NCI-H1930 (cell line): ENCODE measurements at regions not wholly inside any gene's neighbourhood (a gene's known extent, or its start where the extent isn't known, plus 50 kb on each side); places are given as distances from the start of the nearest gene placed in this dataset.
A peak's percentile ranks its signal among the peaks of the same experiment; 100 is the strongest.
"Not testable (repeated sequence)": the region's sequence is repeated elsewhere in the genome, so short reads cannot be mapped to it uniquely, and the experiment has no call there.

ENCODE experiments used
- DNase-seq, 2 experiments: peaks; one replicate each; lab custom pipeline; 2025; lab: John Stamatoyannopoulos, UW

GRCh38 chr7:106713452-106713851 lies 52.5 kb upstream of the CCDC71L start:
- DNase-seq, result not testable (repeated sequence)

DNA sequence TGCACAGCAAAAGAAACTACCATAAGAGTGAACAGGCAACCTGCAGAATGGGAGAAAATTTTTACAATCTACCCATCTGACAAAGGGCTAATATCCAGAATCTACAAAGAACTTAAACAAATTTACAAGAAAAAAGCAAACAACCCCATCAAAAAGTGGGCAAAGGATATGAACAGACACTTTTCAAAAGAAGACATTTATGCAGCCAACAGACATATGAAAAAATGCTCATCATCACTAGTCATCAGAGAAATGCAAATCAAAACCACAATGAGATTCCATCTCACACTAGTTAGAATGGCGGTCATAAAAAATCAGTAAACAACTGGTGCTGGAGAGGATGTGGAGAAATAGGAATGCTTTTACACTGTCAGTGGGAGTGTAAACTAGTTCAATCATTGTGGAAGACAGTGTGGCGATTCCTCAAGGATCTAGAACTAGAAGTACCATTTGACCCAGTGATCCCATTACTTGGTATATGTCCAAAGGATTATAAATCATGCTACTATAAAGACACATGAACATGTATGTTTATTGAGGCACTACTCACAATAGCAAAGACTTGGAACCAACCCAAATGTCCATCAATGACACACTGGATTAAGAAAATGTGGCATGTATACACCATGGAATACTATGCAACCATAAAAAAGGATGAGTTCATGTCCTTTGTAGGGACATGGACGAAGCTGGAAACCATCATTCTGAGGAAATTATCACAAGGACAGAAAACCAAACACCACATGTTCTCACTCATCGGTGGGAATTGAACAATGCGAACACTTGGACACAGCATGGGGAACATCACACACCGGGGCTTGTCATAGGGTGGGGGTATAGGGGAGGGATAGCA lies 53.9 kb upstream of the CCDC71L start:
- not testable (repeated sequence) for DNase-seq

- DNase-seq, result no peak
Measured at GRCh38 chr7:106715730-106716129, 54.8 kb upstream of the CCDC71L start.

- DNase-seq, result no peak
Measured at GRCh38 chr7:106717254-106717954, 56.4 kb upstream of the CCDC71L start.

DNA sequence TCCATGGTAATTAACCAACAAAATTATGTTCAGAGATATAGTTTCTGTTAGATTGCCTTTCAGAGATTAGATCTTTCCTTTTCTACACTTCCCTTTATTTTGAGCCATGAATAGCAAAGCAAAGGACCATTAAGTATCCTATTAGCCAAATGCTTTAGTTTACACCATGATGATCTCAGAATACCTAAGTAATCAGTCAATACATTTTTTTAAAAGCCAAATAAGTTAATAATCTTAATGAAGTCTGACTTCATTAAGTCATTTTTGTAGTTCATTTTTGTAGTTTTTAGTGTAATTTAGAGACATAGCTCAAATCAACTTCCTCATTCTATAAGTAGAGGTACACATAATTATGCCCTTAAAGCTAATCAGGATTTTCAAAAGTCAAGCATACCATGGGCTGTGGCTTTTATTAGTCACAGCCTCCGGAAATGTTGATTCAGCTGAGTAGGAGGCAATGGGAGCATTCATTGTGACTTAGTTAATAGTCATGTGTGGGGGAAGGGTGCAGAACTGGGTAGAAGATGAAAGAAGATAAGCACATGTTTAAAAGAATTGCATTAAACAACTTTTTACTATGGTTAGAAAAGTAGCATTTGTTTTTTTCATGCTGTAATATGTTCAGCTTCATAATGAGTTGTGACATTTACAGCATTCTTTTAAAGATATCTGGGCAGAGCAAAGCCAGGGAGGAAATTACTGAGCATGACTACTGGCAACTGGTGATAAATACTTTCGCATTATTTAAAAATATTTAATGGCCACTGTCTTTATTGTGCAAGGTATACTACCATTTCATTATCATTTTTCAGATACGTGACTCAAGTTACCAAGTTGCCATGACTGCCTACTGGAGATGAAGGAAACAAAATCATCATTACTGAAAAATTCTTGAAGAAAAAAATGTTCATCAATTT lies 57.3 kb upstream of the CCDC71L start:
- no peak for DNase-seq

GRCh38 chr7:106720641-106721040 lies 59.7 kb upstream of the CCDC71L start:
- no peak for DNase-seq

DNA sequence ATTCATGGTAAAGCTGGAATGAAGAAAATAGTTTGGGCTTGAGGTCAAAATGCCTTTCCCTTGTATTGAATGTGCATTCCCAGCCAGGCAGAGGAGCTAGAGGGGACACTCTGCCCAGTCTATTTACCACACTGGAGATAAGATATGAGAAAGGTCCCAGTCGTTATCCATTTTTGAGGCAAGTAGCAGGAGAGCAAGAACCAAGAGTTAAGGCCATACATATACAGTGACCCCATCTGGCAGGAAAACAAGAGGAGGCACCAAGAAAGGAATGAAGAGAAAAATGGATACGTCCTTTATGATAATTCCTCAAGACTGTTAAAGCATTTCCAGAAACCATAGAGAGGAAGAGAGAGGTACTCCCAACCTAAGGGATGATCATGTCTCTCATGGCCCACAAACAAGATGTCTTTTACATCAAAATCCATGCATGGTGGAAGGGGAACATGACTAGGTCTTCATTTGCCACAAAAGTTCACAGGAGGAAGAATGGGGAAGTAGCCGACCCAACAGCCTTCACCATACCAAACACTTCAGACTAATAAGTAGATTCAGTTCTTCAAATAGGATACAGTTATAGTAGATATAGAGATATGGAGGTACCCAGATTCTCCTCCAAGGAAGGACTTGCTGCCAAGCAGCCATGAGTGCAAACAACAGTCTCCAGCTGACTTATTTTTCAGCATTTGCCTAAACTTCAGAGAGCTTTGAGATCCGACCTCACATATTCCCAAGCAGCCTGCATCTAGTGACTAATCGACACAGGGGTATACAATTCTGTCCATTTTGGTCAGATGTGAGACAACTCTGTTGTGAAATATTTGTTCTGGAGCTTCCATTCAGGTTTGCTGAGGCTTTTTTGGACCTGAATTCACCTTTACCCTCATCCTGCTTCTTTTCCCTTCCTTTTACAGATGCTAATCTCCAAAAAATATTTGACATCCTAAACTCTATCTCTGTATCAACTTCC lies 61.1 kb upstream of the CCDC71L start:
- DNase-seq, result no peak

- DNase-seq, result no peak
Measured at GRCh38 chr7:106723398-106723797, 62.4 kb upstream of the CCDC71L start.

DNA sequence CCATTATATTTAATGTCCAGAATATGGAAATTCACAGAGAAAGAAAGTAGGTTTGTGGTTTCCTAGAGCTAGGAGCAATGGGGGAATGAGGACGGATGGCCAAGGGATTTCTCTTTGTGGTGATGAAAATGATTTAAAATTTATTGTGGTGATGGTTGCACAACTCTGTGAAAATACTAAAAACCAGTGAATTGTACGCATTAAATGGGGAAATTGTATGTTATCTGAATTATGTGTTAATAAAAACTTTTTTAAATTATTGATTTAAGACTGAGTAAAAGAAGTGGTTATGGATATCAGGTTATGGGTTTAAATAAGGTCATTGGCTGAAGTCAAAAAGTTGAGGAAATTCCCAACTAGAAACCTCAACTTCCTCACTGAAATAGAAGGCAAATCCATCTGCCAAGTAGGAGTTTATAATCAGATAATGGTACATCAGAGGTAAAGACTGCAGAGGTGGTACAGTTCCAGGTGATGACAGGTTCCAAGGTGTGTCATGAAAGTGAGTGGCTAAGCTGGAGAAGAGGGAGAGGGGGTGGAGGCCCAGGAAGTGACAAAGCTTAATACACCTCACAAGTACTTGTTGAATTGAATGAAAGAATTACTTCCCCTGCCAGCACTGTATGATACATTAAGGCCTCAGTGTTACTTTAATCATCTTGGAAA lies 68.9 kb upstream of the CCDC71L start:
- DNase-seq, result no peak

DNA sequence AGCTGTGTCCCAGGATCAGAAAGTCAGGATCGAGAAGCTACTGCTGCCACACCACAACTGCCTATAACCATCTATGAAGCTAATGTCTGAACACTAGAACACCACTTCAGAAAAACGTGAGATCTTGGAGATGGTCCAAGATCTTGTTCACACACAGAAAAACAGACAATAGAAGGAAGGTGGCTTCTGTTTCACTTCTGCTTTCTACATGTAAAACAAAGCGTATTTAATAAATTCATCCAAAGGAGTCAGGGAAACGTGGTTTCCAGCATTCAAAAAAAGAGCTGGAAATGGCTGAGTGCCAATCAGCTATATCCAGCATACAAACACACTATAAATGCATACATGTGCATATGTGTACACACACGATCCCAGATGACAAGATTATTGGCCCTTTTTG lies 70.2 kb upstream of the CCDC71L start:
- no peak for DNase-seq

GRCh38 chr7:106731646-106732444 lies 70.9 kb upstream of the CCDC71L start:
- DNase-seq, result no peak

- DNase-seq, result no peak
Measured at GRCh38 chr7:106735637-106736036, 74.7 kb upstream of the CCDC71L start.

DNA sequence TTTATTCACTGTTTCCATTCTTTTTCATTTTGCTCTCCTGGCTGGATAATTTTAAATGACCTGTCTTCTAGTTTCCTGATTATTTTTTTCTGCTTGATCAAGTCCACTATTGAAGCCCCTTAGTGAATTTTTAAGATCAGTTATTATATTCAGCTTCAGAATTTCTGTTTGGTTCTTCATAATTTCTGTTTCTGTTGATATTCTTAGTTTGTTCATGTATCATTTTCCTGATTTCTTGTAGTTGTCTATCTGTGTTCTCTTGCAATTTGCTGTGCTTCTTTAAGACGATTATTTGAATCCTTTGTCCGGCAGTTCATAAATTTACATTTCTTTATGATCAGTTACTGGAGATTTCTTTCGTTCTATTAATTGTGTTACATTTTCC lies 75.2 kb upstream of the CCDC71L start:
- no peak for DNase-seq

GRCh38 chr7:106736508-106737201 lies 75.7 kb upstream of the CCDC71L start:
- peak; percentile 26 to 43 for DNase-seq

GRCh38 chr7:106737202-106737562 lies 76.2 kb upstream of the CCDC71L start:
- DNase-seq, result no peak

DNA sequence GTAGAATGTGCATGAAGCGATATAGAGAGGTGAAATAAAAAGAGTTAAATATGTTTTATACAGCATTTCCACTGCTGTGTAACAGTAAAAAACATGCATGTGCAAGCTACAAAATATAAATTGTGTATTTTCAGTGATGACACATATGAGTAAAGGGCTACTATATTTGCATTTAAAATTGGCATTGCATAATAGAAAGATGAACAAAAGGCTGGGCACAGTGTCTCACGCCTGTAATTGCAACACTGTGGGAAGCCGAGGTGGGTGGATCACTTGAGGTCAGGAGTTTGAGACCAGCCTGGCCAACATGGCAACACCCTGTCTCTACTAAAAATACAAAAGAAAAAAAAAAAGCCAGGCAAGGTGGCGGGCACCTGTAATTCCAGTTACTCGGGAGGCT lies 79.8 kb upstream of the CCDC71L start:
- DNase-seq, result no peak

GRCh38 chr7:106744563-106745091 lies 83.7 kb upstream of the CCDC71L start:
- DNase-seq, result no peak

GRCh38 chr7:106747301-106747700 lies 86.3 kb upstream of the CCDC71L start:
- not testable (repeated sequence) for DNase-seq

GRCh38 chr7:106747804-106748203 lies 86.8 kb upstream of the CCDC71L start:
- no peak for DNase-seq
